Colonic mucosa (tissue), 4 donors: ENCODE measurements at regions not wholly inside any gene's neighbourhood (a gene's known extent, or its start where the extent isn't known, plus 50 kb on each side); places are given as distances from the start of the nearest gene placed in this dataset.
"Not testable (repeated sequence)": the region's sequence is repeated elsewhere in the genome, so short reads cannot be mapped to it uniquely, and the experiment has no call there.

ENCODE experiments used
- DNase-seq: peaks from one replicate; pipeline ENCODE4 v3.0.0-alpha.2; 2020
- H3K27ac ChIP-seq: fragments of 200-600 bp; one replicate; pipeline ENCODE4 v1.8.0; 2021
- H3K27me3 ChIP-seq: fragments of 200-600 bp; one replicate; pipeline ENCODE4 v1.8.0; 2021
- H3K36me3 ChIP-seq: fragments of 200-600 bp; one replicate; pipeline ENCODE4 v1.8.0; 2021
- H3K4me1 ChIP-seq: fragments of 200-600 bp; one replicate; pipeline ENCODE4 v1.8.0; 2021; ENCODE audit warnings: mild to moderate bottlenecking
- H3K4me3 ChIP-seq: fragments of 200-600 bp; one replicate; pipeline ENCODE4 v1.8.0; 2021
- H3K9ac ChIP-seq, 2 donors: one replicate each; pipeline ENCODE4 v1.7.0; 2013; ENCODE audit warnings: control low read depth in 2 of 2, low read depth in 2 of 2, low read length in 2 of 2
- H3K9me3 ChIP-seq: fragments of 200-600 bp; one replicate; pipeline ENCODE4 v1.8.0; 2021
- intact Hi-C: fragments of 100-400 bp; cut with DNase I; formaldehyde crosslinking; loops from one replicate; pipeline ENCODE4 v1.14.1; 2022
- donor health status: healthy.
- donor health status: DM: no; HTN: no; CAD: no.
- donor health status: DM: no; HTN: no; CAD: no.

DNA sequence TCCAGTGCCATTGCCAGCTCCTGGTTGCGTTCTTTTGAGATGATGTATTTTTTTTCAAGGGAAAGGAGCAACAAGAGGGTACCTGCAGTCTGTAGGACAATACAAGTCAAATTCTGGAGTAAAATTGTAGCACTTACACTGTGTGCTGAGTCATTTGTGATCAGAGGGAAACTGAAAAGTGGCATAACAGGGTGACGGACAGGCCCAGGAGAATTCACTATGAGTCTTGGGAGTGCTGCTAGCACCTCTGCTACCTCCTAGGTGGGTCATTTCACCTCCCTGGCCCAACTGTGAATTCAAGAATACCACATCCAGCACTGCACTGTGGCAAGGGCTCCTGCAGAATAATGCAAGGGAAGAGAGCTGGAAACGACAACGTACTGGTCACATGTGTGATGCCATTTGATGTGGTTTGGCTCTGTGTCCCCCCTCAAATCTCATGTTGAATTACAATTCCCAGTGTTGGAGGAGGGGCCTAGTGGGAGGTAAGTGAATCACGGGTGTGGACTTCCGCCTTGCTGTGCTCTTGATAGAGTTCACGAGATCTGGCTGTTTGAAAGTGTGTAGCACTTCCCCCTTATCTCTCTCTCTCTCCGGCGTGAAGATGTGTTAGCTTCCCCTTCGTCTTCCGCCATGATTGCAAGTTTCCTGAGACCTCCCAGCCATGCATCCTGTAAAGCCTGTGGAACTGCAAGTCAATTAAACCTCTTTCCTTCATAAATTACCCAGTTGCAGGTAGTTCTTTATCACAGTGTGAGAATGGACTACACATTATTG is 261.0 kb downstream of the BCL2L11 start:
- H3K9me3 ChIP-seq, intact Hi-C loops, H3K27me3 ChIP-seq, H3K9ac ChIP-seq, DNase-seq, H3K36me3 ChIP-seq, H3K4me3 ChIP-seq, H3K4me1 ChIP-seq, H3K27ac ChIP-seq: not testable (repeated sequence)

DNA sequence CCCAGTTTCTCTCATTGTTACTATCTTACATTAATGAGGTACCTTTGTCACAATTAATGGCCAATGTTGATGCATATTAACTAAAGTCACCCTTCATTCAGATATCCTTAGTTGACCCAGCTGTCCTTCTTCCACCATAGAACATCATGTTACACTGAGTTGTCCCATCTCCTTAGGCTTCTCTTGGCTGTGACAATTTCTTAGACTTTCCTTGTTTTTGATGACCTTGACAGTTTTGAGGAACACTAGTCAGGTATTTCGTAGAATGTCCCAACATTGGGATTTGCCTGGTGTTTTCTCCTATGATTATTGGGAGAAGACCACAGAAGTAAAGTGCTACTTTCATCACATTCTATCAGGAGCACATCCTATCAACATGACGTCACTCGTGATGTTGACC is 261.8 kb downstream of the BCL2L11 start:
- H3K36me3 ChIP-seq, intact Hi-C loops, H3K9ac ChIP-seq, H3K4me3 ChIP-seq, H3K27me3 ChIP-seq, DNase-seq, H3K27ac ChIP-seq, H3K4me1 ChIP-seq, H3K9me3 ChIP-seq: not testable (repeated sequence)

DNA sequence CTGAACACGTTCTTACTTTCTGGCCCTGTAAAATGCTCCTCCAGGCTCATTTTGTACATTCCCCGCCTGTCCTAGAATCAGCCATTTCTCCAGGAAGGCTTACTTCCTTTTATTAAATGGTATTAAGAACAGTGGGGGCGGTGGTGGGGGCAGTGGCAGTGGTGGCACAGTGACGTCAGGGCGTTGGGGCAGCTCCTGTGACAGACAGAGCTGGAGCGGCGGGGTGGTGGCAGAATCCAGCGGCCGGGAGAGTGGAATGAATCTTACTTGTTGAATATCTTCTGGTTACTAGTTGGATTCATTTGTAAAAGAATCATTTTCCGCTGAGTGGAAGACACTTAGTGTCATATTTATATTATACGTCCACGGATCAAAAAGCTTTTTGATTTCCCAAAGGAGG is 262.6 kb downstream of the BCL2L11 start:
- H3K27ac ChIP-seq, H3K36me3 ChIP-seq, H3K9ac ChIP-seq, intact Hi-C loops, H3K9me3 ChIP-seq, H3K27me3 ChIP-seq, H3K4me3 ChIP-seq, H3K4me1 ChIP-seq, DNase-seq: not testable (repeated sequence)

DNA sequence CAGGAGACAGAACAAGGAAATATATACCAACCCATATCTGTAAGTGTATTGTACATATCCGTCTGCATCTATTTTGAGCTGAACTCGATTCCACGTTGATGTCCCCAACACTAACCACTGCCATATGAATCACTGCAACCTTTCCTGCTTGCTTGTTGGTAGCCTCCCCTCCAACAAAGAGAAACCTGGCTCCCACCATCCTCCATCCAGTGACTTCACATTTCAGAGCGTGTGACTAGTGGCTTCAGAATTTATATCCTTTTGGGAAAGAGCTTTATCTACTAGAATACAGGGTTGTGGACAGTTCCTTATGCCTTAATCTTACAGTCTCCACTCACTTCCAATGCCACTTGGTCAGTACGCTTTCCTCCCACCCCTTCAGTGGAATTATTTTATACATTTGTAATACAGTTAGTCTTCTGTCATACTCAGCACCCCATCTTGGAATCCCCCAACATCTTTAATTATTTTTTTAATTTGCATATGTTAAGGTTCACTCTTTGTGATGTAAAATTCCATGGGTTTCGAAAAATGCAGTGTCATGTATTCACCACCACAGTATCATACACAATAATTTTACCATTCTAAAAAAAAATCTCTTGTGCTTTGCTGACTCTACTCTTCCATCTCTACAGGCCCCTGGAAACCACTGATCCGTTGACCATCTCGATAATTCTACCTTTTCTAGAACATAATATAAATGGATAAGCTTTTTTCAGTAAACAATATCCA is 264.7 kb downstream of the BCL2L11 start:
- H3K36me3 ChIP-seq, DNase-seq, H3K4me3 ChIP-seq, H3K9me3 ChIP-seq, H3K27me3 ChIP-seq, H3K27ac ChIP-seq, H3K4me1 ChIP-seq, H3K9ac ChIP-seq, intact Hi-C loops: not testable (repeated sequence)

DNA sequence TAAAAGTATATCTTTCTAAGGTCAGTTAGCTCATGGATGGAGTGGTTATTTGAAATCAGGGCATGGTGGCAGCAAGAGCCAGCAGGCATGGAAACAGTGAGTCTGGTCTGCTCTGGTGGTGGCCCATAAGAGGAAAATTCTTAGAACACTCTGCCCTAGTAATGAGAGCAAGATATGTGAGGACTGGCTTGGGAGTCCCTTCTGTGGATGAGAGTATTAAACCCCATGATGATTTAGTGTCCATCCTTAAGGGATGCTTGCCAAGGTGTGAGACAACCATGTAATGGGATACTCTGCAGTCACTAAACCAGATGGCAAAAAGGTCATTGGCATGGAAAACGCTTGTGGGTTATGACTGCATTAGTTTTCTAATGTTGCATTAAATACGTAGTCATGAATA is 269.9 kb downstream of the BCL2L11 start:
- H3K4me1 ChIP-seq, intact Hi-C loops: not testable (repeated sequence)

DNA sequence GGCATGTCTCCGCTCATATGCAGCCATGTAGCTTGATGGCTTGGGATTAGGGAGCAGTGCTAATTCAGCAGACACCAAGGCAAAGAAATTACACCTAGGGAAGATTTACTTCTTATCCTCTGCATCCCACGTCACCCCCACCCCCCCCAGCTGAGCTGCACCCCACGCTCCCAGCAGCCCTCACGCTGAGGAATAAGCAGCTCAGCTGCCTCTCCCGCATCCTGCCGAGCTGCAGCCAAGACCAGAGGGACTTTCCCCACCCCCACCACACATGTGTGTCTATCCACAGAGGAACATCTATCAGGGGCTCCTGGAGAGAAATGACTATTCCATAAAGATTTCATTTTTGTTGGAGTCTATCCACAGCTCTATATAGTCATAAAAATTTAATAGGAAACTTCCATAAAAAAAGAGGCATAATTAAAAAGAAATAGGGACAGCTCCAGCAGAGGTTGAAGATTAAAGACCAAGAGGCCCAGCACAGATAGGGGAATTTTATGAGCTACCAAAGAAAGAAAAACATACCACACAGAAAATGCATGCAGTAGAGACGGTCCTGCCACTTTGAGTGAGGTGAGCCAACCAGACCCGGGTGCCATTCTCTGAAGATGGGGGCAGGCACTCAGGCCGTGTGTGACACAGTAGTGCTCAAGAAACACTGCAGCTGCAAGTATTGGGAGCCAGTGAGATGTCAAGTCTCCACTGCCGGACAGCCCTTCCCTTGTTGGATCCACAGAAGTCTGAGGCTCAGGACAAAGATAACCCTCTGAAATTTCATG is 274.8 kb downstream of the BCL2L11 start:
- DNase-seq, H3K4me1 ChIP-seq, intact Hi-C loops, H3K4me3 ChIP-seq, H3K27ac ChIP-seq, H3K27me3 ChIP-seq, H3K36me3 ChIP-seq, H3K9ac ChIP-seq, H3K9me3 ChIP-seq: not testable (repeated sequence)

More for the DNA sequence above, 269.9 kb downstream of the BCL2L11 start:
- H3K27me3 ChIP-seq, H3K36me3 ChIP-seq, DNase-seq, H3K9ac ChIP-seq, H3K4me3 ChIP-seq, H3K27ac ChIP-seq, H3K9me3 ChIP-seq: not testable (repeated sequence)

DNA sequence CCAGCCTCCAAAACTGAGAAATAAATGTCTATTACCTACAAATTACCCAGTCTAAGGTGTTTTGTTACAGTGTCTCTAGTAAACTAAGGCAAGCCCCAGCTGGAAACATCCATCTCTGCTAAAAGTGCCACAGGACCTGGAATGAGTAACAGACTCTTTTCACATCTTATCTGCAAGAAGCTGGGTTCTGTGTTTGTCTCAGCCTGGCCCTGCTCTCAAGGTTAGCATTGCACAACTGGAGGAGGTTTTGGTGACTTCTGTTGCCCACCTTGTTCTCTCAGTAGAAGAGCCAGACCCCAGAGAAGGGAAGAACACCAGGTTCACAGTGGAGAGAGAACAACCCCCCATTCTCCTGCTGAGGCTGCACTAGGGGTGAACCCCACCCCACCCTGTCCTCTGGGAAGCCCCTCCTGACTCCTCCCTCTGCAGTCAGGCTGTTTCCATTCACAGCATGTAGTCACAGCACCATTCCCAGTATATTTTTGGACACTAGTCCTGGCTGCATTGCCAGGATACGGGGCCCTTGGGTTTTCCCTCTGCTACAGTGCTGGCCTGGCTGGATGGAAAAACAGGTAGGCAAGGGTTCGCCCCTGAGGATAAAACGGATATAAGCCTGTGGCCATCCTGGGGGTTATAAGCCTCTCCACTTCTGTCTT is 280.0 kb downstream of the BCL2L11 start:
- H3K27me3 ChIP-seq, H3K4me1 ChIP-seq, H3K27ac ChIP-seq, H3K36me3 ChIP-seq, DNase-seq, intact Hi-C loops, H3K9ac ChIP-seq, H3K9me3 ChIP-seq, H3K4me3 ChIP-seq: not testable (repeated sequence)

DNA sequence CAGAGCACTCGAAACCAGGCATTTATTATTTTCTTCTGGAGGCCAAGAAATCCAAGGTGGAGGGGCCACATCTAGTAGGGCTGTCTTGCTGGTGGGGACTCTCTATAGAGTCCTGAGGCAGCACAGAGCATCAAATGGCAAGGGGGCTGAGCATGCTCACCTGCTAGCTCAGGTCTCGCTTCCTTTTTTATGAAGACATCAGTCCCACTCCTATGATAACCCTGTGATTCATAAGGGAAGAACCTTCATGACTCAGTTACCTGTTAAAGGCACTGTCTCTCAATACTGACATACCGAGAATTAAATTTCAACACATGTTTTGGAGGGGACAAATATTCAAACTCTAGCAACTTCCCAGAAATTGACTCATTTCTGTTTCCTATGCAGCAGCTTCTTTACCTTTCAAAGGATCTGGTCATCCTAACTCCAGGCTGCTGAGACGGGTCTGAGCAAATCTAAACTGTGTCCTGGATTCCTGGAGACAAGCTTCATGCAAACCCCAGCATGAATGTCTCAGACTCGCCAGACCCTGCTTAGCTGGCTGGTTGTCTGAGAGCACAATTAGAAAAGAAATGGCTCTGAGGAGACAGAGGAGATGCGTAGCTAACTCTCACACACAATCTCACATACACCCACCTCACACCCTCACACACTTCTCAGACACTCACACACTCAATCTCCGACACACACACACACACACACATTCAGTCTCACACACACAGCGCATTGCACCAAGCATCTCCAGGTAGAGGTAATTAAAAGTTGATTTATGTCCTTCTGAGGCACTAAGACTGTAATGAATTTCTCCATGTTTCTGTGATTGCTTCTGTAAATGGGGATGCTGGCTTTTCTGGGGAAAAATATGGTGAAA is 280.8 kb downstream of the BCL2L11 start:
- H3K4me3 ChIP-seq, H3K4me1 ChIP-seq, H3K9ac ChIP-seq, DNase-seq, H3K36me3 ChIP-seq, H3K27ac ChIP-seq, H3K9me3 ChIP-seq, intact Hi-C loops, H3K27me3 ChIP-seq: not testable (repeated sequence)

DNA sequence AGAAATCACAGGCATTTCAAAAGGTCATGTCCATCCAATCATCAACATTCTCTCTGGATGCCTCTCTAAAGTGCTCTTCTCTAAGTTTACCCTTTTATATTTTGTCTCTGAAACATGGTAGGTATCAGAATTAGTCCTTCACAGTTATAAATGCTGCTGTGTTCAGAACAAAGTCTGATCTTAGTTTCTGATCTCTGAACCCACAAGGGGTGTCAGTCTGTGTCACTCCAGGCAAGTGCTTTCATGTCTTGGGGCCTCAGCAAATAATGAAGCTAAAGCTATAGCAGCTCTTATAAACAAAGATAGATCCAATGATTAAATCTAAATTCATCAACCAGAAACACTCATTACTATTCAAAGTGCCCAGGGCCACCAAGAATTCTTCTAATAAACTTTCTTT is 281.7 kb downstream of the BCL2L11 start:
- H3K9ac ChIP-seq, H3K4me1 ChIP-seq, H3K9me3 ChIP-seq, H3K27me3 ChIP-seq, H3K27ac ChIP-seq, H3K4me3 ChIP-seq, DNase-seq, H3K36me3 ChIP-seq, intact Hi-C loops: not testable (repeated sequence)

DNA sequence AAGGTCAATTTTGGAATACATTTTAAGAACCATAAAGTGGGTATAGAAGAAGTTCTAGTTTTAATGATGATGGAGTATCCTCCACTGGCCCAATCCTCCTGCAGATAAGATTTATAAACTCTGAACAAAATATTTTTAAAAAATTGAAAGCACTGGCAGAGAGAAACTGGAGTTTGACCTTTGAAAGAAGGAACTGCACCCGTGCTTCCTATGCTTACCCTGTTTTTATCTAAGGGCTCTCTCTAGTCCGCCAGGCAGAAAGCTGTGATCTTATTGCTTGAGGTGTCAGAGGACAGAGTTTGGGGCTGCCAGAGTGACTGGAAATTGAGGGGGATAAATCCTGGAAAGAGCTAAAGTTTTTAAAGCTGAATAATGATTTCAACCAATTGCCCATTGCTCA is 282.6 kb downstream of the BCL2L11 start:
- H3K27ac ChIP-seq, intact Hi-C loops, H3K4me1 ChIP-seq, H3K36me3 ChIP-seq, H3K4me3 ChIP-seq, DNase-seq, H3K27me3 ChIP-seq, H3K9ac ChIP-seq, H3K9me3 ChIP-seq: not testable (repeated sequence)

DNA sequence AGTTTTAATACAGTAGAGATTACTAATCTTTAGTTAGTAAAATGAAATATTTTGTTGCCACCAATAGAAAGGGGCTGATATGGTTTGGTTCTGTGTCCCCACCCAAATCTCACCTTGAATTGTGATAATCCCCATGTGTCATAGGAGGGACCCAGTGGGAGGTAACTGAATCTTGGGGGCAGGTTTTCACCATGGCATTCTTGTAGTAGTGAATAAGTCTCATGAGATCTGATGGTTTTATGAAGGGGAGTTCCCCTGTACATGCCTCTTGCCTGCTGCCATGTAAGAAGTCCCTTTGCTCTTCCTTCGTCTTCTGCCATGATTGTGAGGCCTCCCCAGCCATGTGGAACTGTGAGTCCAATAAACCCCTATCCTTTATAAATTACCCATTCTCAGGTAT is 285.9 kb downstream of the BCL2L11 start:
- H3K9ac ChIP-seq, intact Hi-C loops, H3K27me3 ChIP-seq, H3K9me3 ChIP-seq, H3K4me1 ChIP-seq, H3K4me3 ChIP-seq, H3K36me3 ChIP-seq, H3K27ac ChIP-seq, DNase-seq: not testable (repeated sequence)

DNA sequence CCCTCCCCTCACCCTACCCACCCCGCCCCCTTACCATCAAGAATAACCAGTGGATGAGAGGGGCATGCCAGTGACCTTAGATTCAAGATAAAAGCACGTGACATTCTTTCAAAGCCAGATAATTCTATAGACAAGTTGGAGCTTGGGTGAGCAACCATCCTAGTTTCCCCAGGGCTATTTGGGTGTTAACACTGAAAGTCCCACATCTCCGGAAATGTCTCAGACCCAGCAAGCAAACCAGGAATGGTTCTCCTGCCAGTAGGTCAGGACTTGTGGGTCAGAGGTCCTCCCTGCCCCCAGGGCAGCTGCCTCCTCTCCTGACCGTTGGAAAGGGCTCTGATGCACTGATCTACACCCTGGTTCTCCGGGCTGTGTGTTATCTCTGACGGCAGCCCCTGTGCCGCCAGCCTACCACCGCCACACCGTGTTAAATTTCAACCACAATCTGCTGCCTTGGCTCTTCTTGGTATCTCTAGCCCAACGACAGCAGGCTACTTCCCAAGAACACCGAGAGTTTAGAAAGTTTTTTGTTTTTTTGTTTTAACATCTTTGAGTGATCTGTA is 287.0 kb downstream of the BCL2L11 start:
- H3K27ac ChIP-seq, H3K9ac ChIP-seq, H3K36me3 ChIP-seq, H3K27me3 ChIP-seq, DNase-seq, H3K4me1 ChIP-seq, H3K9me3 ChIP-seq, H3K4me3 ChIP-seq, intact Hi-C loops: not testable (repeated sequence)
